ENCODE measurements at regions not wholly inside any gene's neighbourhood (a gene's known extent, or its start where the extent isn't known, plus 50 kb on each side); places are given as distances from the start of the nearest gene placed in this dataset.

DNA sequence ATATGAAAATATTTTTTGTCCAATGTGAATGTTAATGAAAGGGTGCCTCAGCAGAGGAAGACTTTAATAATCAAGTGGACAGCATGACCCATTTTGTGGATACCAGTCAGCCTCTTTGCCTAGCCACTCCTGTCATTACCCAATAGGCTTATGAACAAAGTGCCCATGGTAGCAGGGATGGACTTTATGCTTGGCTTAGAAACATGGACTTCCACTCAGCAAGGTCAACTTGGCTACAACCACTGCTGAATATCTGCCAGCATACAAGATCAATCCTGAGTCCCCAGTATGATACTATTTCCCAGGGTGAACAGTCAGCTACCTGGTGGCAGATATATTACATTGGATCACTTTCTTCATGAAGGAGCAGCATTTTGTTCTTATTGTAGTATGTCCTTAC is 56.7 kb upstream of the NXF3 start:
- H3K4me2 ChIP-seq (ENCODE audit: low read depth, low read length), result no peak overlapping the region

DNA sequence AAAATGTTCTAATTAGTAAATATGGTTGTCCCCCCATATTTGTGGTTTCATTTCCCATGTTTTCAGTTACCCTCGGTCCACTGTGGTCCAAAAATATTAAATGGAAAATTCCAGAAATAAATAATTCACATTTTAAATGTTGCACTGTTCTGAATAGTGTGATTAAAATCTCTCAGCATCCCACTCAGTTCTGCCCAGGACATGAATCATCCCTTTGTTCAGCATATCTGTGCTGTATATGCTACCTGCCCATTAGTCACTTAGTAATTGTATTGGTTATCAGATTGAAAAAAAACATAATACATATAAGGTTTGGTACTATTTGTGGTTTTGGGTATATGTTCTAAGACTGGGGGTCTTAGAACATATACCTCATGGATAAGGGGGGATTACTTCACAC is 55.1 kb upstream of the NXF3 start:
- TF ChIP-seq ZNF629 (CRISPR knock-in tag; conservative IDR thresholded peaks at IDR 0.05) (no peak), MNT (IDR thresholded peaks at IDR 0.05) (no peak), ZFY (CRISPR knock-in tag; IDR thresholded peaks at IDR 0.05) (no peak)
- POLR2A ChIA-PET, result no interaction called here
- Histone ChIP-seq H3K4me1 (ENCODE audit: insufficient read depth, low read length) (peaks cover 10% of the 10 kb centered on the region; the same call in 1 of the 2 replicates), H3K9me3 (ENCODE audit: low read length) (no peaks in the 10 kb centered on the region), H3K79me2 (ENCODE audit: insufficient read depth, low read length) (no peaks in the 10 kb centered on the region), H3K4me3 (replicated peaks in 1 of 3; ENCODE audit: insufficient read depth in 1 of 3, low read depth in 2 of 3, low read length in 3 of 3) (no peak overlapping the region), H3K27me3 (ENCODE audit: control insufficient read depth in 1 of 2, insufficient read depth in 2 of 2, low read length in 2 of 2) (no peaks in the 10 kb centered on the region), H3K4me2 (ENCODE audit: low read depth, low read length) (no peak overlapping the region), H2AFZ (ENCODE audit: low read length) (no peak overlapping the region), H3K9ac (ENCODE audit: insufficient read depth, low read depth, low read length) (no peak overlapping the region), H4K20me1 (ENCODE audit: insufficient read depth, low read length) (no peaks in the 10 kb centered on the region), H3K27ac (ENCODE audit: extremely low read length, insufficient read depth, low read length) (no peak overlapping the region), H3K36me3 (replicated peaks in 1 of 2; ENCODE audit: control insufficient read depth in 1 of 2, insufficient read depth in 2 of 2, low read length in 2 of 2) (no peaks in the 10 kb centered on the region)
- intact Hi-C loops (cut with micrococcal nuclease; ENCODE audit: unreplicated experiment), result no loop called here
- ATAC-seq, result no peak
- no peak for DNase-seq (ENCODE audit: low spot score)
- BruUV-seq (replicated peaks), result no TSS peak
- 0% methylated on average over 1 of the region's 1 CpG for WGBS (ENCODE audit: low lambda C conversion rate)
- FAIRE-seq, result no peak
- in situ Hi-C loops (cut with HindIII; ENCODE audit: extremely low pct_ligation_motif_present, low pct_unique_long_range_greater_than_20kb), result no loop called here
- CTCF ChIA-PET (ENCODE audit: low intra/inter-chr PET ratio, low total read pairs), result no interaction called here

More for the DNA sequence above, 56.7 kb upstream of the NXF3 start:
- POLR2A ChIA-PET, result no interaction called here
- H3K4me1 ChIP-seq (ENCODE audit: insufficient read depth, low read length), result peaks cover 10% of the 10 kb centered on the region; the same call in 1 of the 2 replicates
- H3K4me3 ChIP-seq (replicated peaks in 1 of 3; ENCODE audit: insufficient read depth in 1 of 3, low read depth in 2 of 3, low read length in 3 of 3), result no peak overlapping the region
- ATAC-seq (no peak), FAIRE-seq (no peak), DNase-seq (ENCODE audit: low spot score) (no peak)
- CTCF ChIA-PET (ENCODE audit: low intra/inter-chr PET ratio, low total read pairs), result no interaction called here
- H3K79me2 ChIP-seq (ENCODE audit: insufficient read depth, low read length), result no peaks in the 10 kb centered on the region
- no TSS peak for BruUV-seq (replicated peaks)
- in situ Hi-C loops (cut with HindIII; ENCODE audit: extremely low pct_ligation_motif_present, low pct_unique_long_range_greater_than_20kb), result loop anchor here (10.0 kb wide), 1 partner anchor 195 kb away; no protein-coding TSS in a partner anchor
- H3K9me3 ChIP-seq (ENCODE audit: low read length), result no peaks in the 10 kb centered on the region
- H3K27me3 ChIP-seq (ENCODE audit: control insufficient read depth in 1 of 2, insufficient read depth in 2 of 2, low read length in 2 of 2), result no peaks in the 10 kb centered on the region
- TF ChIP-seq SETDB1 (CRISPR knock-in tag; IDR thresholded peaks at IDR 0.05; ENCODE audit: borderline replicate concordance) (no peak), PHF5A (CRISPR knock-in tag; IDR thresholded peaks at IDR 0.05; ENCODE audit: low read depth, unreplicated experiment) (no peak), E2F5 (CRISPR knock-in tag; conservative IDR thresholded peaks at IDR 0.05) (no peak), ZNF530 (CRISPR knock-in tag; IDR thresholded peaks at IDR 0.05; ENCODE audit: low read depth) (no peak)
- TF ChIP-seq, protein P1, sequence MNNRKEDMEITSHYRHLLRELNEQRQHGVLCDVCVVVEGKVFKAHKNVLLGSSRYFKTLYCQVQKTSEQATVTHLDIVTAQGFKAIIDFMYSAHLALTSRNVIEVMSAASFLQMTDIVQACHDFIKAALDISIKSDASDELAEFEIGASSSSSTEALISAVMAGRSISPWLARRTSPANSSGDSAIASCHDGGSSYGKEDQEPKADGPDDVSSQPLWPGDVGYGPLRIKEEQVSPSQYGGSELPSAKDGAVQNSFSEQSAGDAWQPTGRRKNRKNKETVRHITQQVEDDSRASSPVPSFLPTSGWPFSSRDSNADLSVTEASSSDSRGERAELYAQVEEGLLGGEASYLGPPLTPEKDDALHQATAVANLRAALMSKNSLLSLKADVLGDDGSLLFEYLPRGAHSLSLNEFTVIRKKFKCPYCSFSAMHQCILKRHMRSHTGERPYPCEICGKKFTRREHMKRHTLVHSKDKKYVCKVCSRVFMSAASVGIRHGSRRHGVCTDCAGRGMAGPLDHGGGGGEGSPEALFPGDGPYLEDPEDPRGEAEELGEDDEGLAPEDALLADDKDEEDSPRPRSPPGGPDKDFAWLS (CRISPR knock-in tag; IDR thresholded peaks at IDR 0.05; ENCODE audit: borderline replicate concordance), result no peak
- no peak overlapping the region for H3K27ac ChIP-seq (ENCODE audit: extremely low read length, insufficient read depth, low read length)
- H2AFZ ChIP-seq (ENCODE audit: low read length), result no peak overlapping the region
- H4K20me1 ChIP-seq (ENCODE audit: insufficient read depth, low read length), result no peaks in the 10 kb centered on the region
- H3K36me3 ChIP-seq (replicated peaks in 1 of 2; ENCODE audit: control insufficient read depth in 1 of 2, insufficient read depth in 2 of 2, low read length in 2 of 2), result no peaks in the 10 kb centered on the region
- intact Hi-C loops (cut with micrococcal nuclease; ENCODE audit: unreplicated experiment), result no loop called here
- no peak overlapping the region for H3K9ac ChIP-seq (ENCODE audit: insufficient read depth, low read depth, low read length)
